GM12892 (cell line): ENCODE measurements at regions not wholly inside any gene's neighbourhood (a gene's known extent, or its start where the extent isn't known, plus 50 kb on each side); places are given as distances from the start of the nearest gene placed in this dataset.
"Not testable (repeated sequence)": the region's sequence is repeated elsewhere in the genome, so short reads cannot be mapped to it uniquely, and the experiment has no call there.

ENCODE experiments used
- POLR2A ChIP-seq: IDR thresholded peaks from 2 replicates; pipeline ENCODE4 v1.6.1; 2011; ENCODE audit warnings: low read depth, low read length, control low read depth
- POLR2AphosphoS5 ChIP-seq: IDR thresholded peaks from 2 replicates; pipeline ENCODE4 v1.6.1; 2011; ENCODE audit warnings: low read depth, low read length, control low read depth
- TAF1 ChIP-seq: IDR thresholded peaks from 2 replicates; pipeline ENCODE4 v1.6.1; 2011; ENCODE audit warnings: low read depth, mild to moderate bottlenecking, control low read depth, low read length, borderline replicate concordance

- TF ChIP-seq POLR2A, POLR2AphosphoS5, TAF1: not testable (repeated sequence)
These were observed 132.2 kb upstream of the MARCKS start for GRCh38 chr6:113724927-113725326.
